T-helper 1 cell treated with Interleukin-12 subunit alpha and Interleukin-12 subunit beta and Interleukin-4 antibody, amounts not matched to agents 30 μg/mL and 1 μg/mL, for 36 hours (primary cell): ENCODE measurements at regions not wholly inside any gene's neighbourhood (a gene's known extent, or its start where the extent isn't known, plus 50 kb on each side); places are given as distances from the start of the nearest gene placed in this dataset.

ENCODE experiments used
- H3K27ac Mint-ChIP-seq: one replicate; pipeline ENCODE4 v1.8.0; 2021; ENCODE audit warnings: mild to moderate bottlenecking, mixed read lengths
- H3K27me3 Mint-ChIP-seq: one replicate; pipeline ENCODE4 v1.8.0; 2021; ENCODE audit warnings: low read depth, mixed read lengths
- H3K36me3 Mint-ChIP-seq: one replicate; pipeline ENCODE4 v1.8.0; 2021; ENCODE audit warnings: low read depth, mixed read lengths
- H3K4me1 Mint-ChIP-seq: one replicate; pipeline ENCODE4 v1.8.0; 2021; ENCODE audit warnings: low read depth, mixed read lengths
- H3K4me3 Mint-ChIP-seq: one replicate; pipeline ENCODE4 v1.8.0; 2021; ENCODE audit warnings: mild to moderate bottlenecking, moderate library complexity, mixed read lengths
- H3K9me3 Mint-ChIP-seq: one replicate; pipeline ENCODE4 v1.8.0; 2021; ENCODE audit warnings: mixed read lengths

- H3K4me3 Mint-ChIP-seq: no peak overlapping the region
- H3K4me1 Mint-ChIP-seq: no peaks in the 10 kb centered on the region
- no peaks in the 10 kb centered on the region for H3K9me3 Mint-ChIP-seq
- peaks cover 12% of the 10 kb centered on the region for H3K27me3 Mint-ChIP-seq
- no peaks in the 10 kb centered on the region for H3K36me3 Mint-ChIP-seq
- H3K27ac Mint-ChIP-seq: no peak overlapping the region
These were observed 59.6 kb upstream of the FAM204A start for GRCh38 chr10:118401708-118402193.

- no peak overlapping the region for H3K4me3 Mint-ChIP-seq
- H3K9me3 Mint-ChIP-seq: no peaks in the 10 kb centered on the region
- H3K36me3 Mint-ChIP-seq: no peaks in the 10 kb centered on the region
- peaks cover 3% of the 10 kb centered on the region for H3K27me3 Mint-ChIP-seq
- H3K27ac Mint-ChIP-seq: no peak overlapping the region
- no peaks in the 10 kb centered on the region for H3K4me1 Mint-ChIP-seq
These were observed 55.3 kb upstream of the FAM204A start for GRCh38 chr10:118397391-118397790.

GRCh38 chr10:118395947-118396346, 53.8 kb upstream of the FAM204A start:
- Mint-ChIP-seq H3K36me3 (no peaks in the 10 kb centered on the region), H3K4me3 (no peak overlapping the region), H3K27me3 (peaks cover 3% of the 10 kb centered on the region)

GRCh38 chr10:118394301-118395200, 52.4 kb upstream of the FAM204A start:
- H3K9me3 Mint-ChIP-seq: no peaks in the 10 kb centered on the region
- peaks cover 3% of the 10 kb centered on the region for H3K27me3 Mint-ChIP-seq
- no peak overlapping the region for H3K27ac Mint-ChIP-seq
- no peak overlapping the region for H3K4me3 Mint-ChIP-seq
- H3K36me3 Mint-ChIP-seq: no peaks in the 10 kb centered on the region
- H3K4me1 Mint-ChIP-seq: no peaks in the 10 kb centered on the region

More at GRCh38 chr10:118395947-118396346, 53.8 kb upstream of the FAM204A start:
- H3K4me1 Mint-ChIP-seq: no peaks in the 10 kb centered on the region
- H3K27ac Mint-ChIP-seq: no peak overlapping the region
- H3K9me3 Mint-ChIP-seq: no peaks in the 10 kb centered on the region

GRCh38 chr10:118392761-118393160, 50.6 kb upstream of the FAM204A start:
- Mint-ChIP-seq H3K4me3 (no peak overlapping the region), H3K9me3 (no peaks in the 10 kb centered on the region), H3K27ac (no peak overlapping the region), H3K36me3 (no peaks in the 10 kb centered on the region), H3K4me1 (no peaks in the 10 kb centered on the region), H3K27me3 (peaks cover 3% of the 10 kb centered on the region)
